Testis (tissue), 2 donors: ENCODE measurements at regions not wholly inside any gene's neighbourhood (a gene's known extent, or its start where the extent isn't known, plus 50 kb on each side); places are given as distances from the start of the nearest gene placed in this dataset.

Experiments
- CTCF ChIP-seq, 3 experiments: fragments of 450-650 bp in 2 of 3; fragments of 200-600 bp in 1 of 3; sonication (generic) in 1 of 3; IDR thresholded peaks; one replicate each; pipeline ENCODE4 v1.5.1; 2016 to 2019; ENCODE audit warnings: antibody characterized with exemption in 3 of 3, mild to moderate bottlenecking in 2 of 3, moderate library complexity in 1 of 3
- POLR2A ChIP-seq: fragments of 450-650 bp; IDR thresholded peaks from one replicate; pipeline ENCODE4 v1.6.1; 2017; ENCODE audit warnings: antibody characterized with exemption, mild to moderate bottlenecking, moderate library complexity

- TF ChIP-seq CTCF (IDR thresholded peaks at IDR 0.05) = no peak
- TF ChIP-seq POLR2A = no peak
Measured at GRCh38 chr13:31937436-31937835, 94.1 kb upstream of the FRY start.
